Lower leg skin (tissue), 4 donors: ENCODE measurements at regions not wholly inside any gene's neighbourhood (a gene's known extent, or its start where the extent isn't known, plus 50 kb on each side); places are given as distances from the start of the nearest gene placed in this dataset.
"Not testable (repeated sequence)": the region's sequence is repeated elsewhere in the genome, so short reads cannot be mapped to it uniquely, and the experiment has no call there.

Source experiments
- DNase-seq, 2 donors: peaks; one replicate each; pipeline ENCODE4 v3.0.0-alpha.2; 2019; ENCODE audit warnings: low spot score in 2 of 2
- H3K4me3 ChIP-seq: fragments of 200-600 bp; sonication (generic); 2 replicates; pipeline ENCODE4 v1.5.1; 2017; ENCODE audit warnings: mild to moderate bottlenecking, low read depth; ENCODE audit not compliant: poor library complexity, severe bottlenecking
- CTCF ChIP-seq, 3 donors: fragments of 450-650 bp; IDR thresholded peaks; one replicate each; pipeline ENCODE4 v1.5.1; 2016; ENCODE audit warnings: antibody characterized with exemption in 3 of 3, mild to moderate bottlenecking in 3 of 3, moderate library complexity in 2 of 3
- POLR2A ChIP-seq, 2 donors: fragments of 450-650 bp; IDR thresholded peaks; one replicate each; pipeline ENCODE4 v1.6.1; 2016 to 2017; ENCODE audit warnings: antibody characterized with exemption in 2 of 2, mild to moderate bottlenecking in 1 of 2, moderate library complexity in 1 of 2
- WGBS, 2 donors: methylation state at CpG; one replicate each; pipeline ENCODE4 v1.1.5; 2018; 5-methylcytosine and 5-hydroxymethylcytosine counted together
- intact Hi-C: fragments of 100-400 bp; cut with DNase I; formaldehyde crosslinking; loops from one replicate; pipeline ENCODE4 v1.15.0; 2023; ENCODE audit warnings: low total_unique reads

GRCh38 chr13:81562598-81562997, 1221.7 kb upstream of the SPRY2 start:
- WGBS, 2 donors: 60 to 68% methylated on average over 2 of the region's 2 CpGs
- DNase-seq: no peak
- TF ChIP-seq POLR2A (IDR thresholded peaks at IDR 0.05) (no peak), CTCF (IDR thresholded peaks at IDR 0.05) (no peak)
- intact Hi-C loops: no loop called here
- no peak overlapping the region for H3K4me3 ChIP-seq

DNA sequence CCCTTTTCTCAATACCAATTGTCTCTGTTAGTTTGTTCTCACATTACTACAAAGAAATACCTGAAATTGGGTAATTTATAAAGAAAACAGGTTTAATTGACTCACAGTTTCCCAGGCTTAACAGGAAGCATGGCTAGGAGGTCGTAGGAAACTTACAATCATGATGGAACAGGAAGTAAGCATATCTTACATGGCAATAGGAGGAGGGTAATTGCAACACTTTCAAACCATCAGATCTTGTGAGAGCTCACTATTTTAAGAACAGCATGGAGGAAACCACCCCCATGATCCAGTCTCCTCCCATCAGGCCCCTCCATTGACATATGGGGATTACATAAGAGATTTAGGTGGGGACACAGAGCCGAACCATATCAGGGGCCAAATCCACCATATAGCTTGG, 1210.1 kb upstream of the SPRY2 start:
- TF ChIP-seq POLR2A (IDR thresholded peaks at IDR 0.05): no peak
- TF ChIP-seq CTCF (IDR thresholded peaks at IDR 0.05): no peak
- intact Hi-C loops: no loop called here
- WGBS, 2 donors: 80 to 81% methylated on average over 2 of the region's 2 CpGs
- no peak for DNase-seq
- no peak overlapping the region for H3K4me3 ChIP-seq

- intact Hi-C loops, DNase-seq, H3K4me3 ChIP-seq: not testable (repeated sequence)
- 87 to 96% methylated on average over 2 of the region's 2 CpGs for WGBS, 2 donors
Measured at GRCh38 chr13:81546294-81546693, 1205.4 kb upstream of the SPRY2 start.

DNA sequence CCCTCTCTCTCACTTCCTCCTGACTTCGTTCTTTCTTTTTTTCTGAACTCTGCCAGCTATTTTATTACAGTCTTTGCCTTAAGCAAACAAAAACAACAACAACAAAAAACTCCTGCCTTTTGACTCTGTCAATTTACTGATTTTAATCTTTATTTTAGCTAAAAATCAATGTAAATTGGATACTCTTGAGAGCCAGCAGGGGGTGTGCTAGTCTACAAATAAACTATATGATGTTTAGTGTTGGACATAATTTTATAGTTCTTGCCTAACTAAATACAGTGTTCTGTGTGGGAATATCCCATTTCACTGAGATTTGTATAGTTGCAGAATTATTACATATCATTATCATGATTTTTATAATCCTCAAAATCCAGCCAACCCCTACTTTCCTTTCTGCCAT, 1199.9 kb upstream of the SPRY2 start:
- TF ChIP-seq POLR2A (IDR thresholded peaks at IDR 0.05) (no peak), CTCF (IDR thresholded peaks at IDR 0.05) (no peak)
- WGBS, 2 donors: 65 to 67% methylated on average over 1 of the region's 1 CpG
- H3K4me3 ChIP-seq: no peak overlapping the region
- no peak for DNase-seq
- intact Hi-C loops: no loop called here

- H3K4me3 ChIP-seq: no peak overlapping the region
- intact Hi-C loops: no loop called here
- DNase-seq: no peak
- WGBS, 2 donors: 54 to 62% methylated on average over 7 of the region's 7 CpGs
- TF ChIP-seq POLR2A (IDR thresholded peaks at IDR 0.05) (no peak), CTCF (IDR thresholded peaks at IDR 0.05) (no peak)
Measured at GRCh38 chr13:81539643-81540150, 1198.8 kb upstream of the SPRY2 start.

DNA sequence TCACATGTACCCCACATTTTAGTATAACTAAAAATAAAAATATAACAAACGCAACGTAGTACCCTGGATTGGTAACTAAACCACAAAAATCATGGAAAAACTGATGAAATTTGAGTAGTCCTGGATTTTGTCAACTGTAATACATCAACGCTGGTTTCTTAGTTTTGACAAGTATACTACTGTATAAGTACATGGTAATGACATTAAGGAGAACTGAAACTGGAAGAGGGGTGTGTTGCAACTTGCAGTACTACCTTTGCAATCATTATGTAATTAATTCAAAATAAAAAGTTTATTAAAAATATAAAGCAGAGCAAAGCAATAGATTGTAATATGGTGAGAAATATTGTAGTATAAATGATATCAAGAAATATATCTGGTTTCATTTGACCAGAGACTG, 1158.0 kb upstream of the SPRY2 start:
- no peak for DNase-seq
- TF ChIP-seq CTCF (IDR thresholded peaks at IDR 0.05) (no peak), POLR2A (IDR thresholded peaks at IDR 0.05) (no peak)
- intact Hi-C loops: no loop called here
- WGBS, 2 donors: 83 to 87% methylated on average over 3 of the region's 3 CpGs
- H3K4me3 ChIP-seq: no peak overlapping the region
